IPS-20b (cell line): ENCODE measurements at regions not wholly inside any gene's neighbourhood (a gene's known extent, or its start where the extent isn't known, plus 50 kb on each side); places are given as distances from the start of the nearest gene placed in this dataset.

Experiments used
- H3K27ac ChIP-seq: one replicate; pipeline ENCODE4 v1.5.1; 2013; ENCODE audit warnings: low read length
- H3K27me3 ChIP-seq: 2 replicates; pipeline ENCODE4 v1.6.1; 2013; ENCODE audit warnings: mild to moderate bottlenecking, low read length, inconsistent platforms; ENCODE audit not compliant: insufficient read depth
- H3K36me3 ChIP-seq: 2 replicates; pipeline ENCODE4 v1.6.1; 2013; ENCODE audit warnings: low read depth, mild to moderate bottlenecking, inconsistent platforms, low read length, moderate library complexity; ENCODE audit not compliant: insufficient read depth
- H3K4me1 ChIP-seq: 2 replicates; pipeline ENCODE4 v1.6.1; 2013; ENCODE audit warnings: mild to moderate bottlenecking, control low read depth, inconsistent platforms, low read length, moderate library complexity; ENCODE audit not compliant: insufficient read depth
- H3K4me3 ChIP-seq: 2 replicates; pipeline ENCODE4 v1.5.1; 2013; ENCODE audit warnings: mild to moderate bottlenecking, low read length, inconsistent platforms
- H3K9ac ChIP-seq: 2 replicates; pipeline ENCODE4 v1.6.1; 2013; ENCODE audit warnings: low read depth, mild to moderate bottlenecking, inconsistent platforms, low read length, moderate library complexity
- H3K9me3 ChIP-seq: 2 replicates; pipeline ENCODE4 v1.6.1; 2013; ENCODE audit warnings: mild to moderate bottlenecking, low read depth, low read length, inconsistent platforms; ENCODE audit not compliant: insufficient read depth

GRCh38 chr2:4152051-4152450, 448.7 kb downstream of the DCDC2C start:
- Histone ChIP-seq H3K27me3 (no peaks in the 10 kb centered on the region), H3K4me3 (no peak overlapping the region), H3K27ac (no peak overlapping the region)

GRCh38 chr2:4168834-4169233, 465.5 kb downstream of the DCDC2C start:
- Histone ChIP-seq H3K4me1 (no peaks in the 10 kb centered on the region), H3K9me3 (no peaks in the 10 kb centered on the region; the same call in 1 of the 2 replicates), H3K27me3 (no peaks in the 10 kb centered on the region), H3K36me3 (no peaks in the 10 kb centered on the region), H3K27ac (no peak overlapping the region), H3K9ac (no peak overlapping the region), H3K4me3 (no peak overlapping the region)

More at GRCh38 chr2:4152051-4152450, 448.7 kb downstream of the DCDC2C start:
- Histone ChIP-seq H3K9ac (no peak overlapping the region), H3K36me3 (no peaks in the 10 kb centered on the region), H3K9me3 (no peaks in the 10 kb centered on the region), H3K4me1 (no peaks in the 10 kb centered on the region)

- no peak overlapping the region for H3K4me3 ChIP-seq
- H3K9me3 ChIP-seq, result peaks cover 15% of the 10 kb centered on the region; the same call in 1 of the 2 replicates
- no peaks in the 10 kb centered on the region for H3K27me3 ChIP-seq
- H3K27ac ChIP-seq, result no peak overlapping the region
- no peaks in the 10 kb centered on the region for H3K4me1 ChIP-seq
- H3K36me3 ChIP-seq, result no peaks in the 10 kb centered on the region
- no peak overlapping the region for H3K9ac ChIP-seq
These were observed 471.4 kb downstream of the DCDC2C start for GRCh38 chr2:4174796-4175195.

- Histone ChIP-seq H3K9me3 (peaks cover 15% of the 10 kb centered on the region; the same call in 1 of the 2 replicates), H3K4me3 (no peak overlapping the region), H3K4me1 (no peaks in the 10 kb centered on the region), H3K36me3 (no peaks in the 10 kb centered on the region), H3K27ac (no peak overlapping the region), H3K9ac (no peak overlapping the region), H3K27me3 (no peaks in the 10 kb centered on the region)
These were observed 472.0 kb downstream of the DCDC2C start for GRCh38 chr2:4175343-4175742.

- no peaks in the 10 kb centered on the region for H3K27me3 ChIP-seq
- peaks cover 15% of the 10 kb centered on the region; the same call in 1 of the 2 replicates for H3K9me3 ChIP-seq
- no peaks in the 10 kb centered on the region for H3K4me1 ChIP-seq
- H3K36me3 ChIP-seq, result no peaks in the 10 kb centered on the region
- H3K27ac ChIP-seq, result no peak overlapping the region
- H3K9ac ChIP-seq, result no peak overlapping the region
- no peak overlapping the region for H3K4me3 ChIP-seq
These were observed 477.3 kb downstream of the DCDC2C start for GRCh38 chr2:4180631-4181030.

GRCh38 chr2:4181062-4181461, 477.7 kb downstream of the DCDC2C start:
- H3K9ac ChIP-seq, result no peak overlapping the region
- no peaks in the 10 kb centered on the region for H3K4me1 ChIP-seq
- peaks cover 12% of the 10 kb centered on the region; the same call in 1 of the 2 replicates for H3K9me3 ChIP-seq
- H3K27me3 ChIP-seq, result no peaks in the 10 kb centered on the region
- H3K36me3 ChIP-seq, result no peaks in the 10 kb centered on the region
- H3K27ac ChIP-seq, result no peak overlapping the region
- no peak overlapping the region for H3K4me3 ChIP-seq

- no peak overlapping the region for H3K4me3 ChIP-seq
- H3K27ac ChIP-seq, result no peak overlapping the region
- H3K36me3 ChIP-seq, result no peaks in the 10 kb centered on the region
- H3K9me3 ChIP-seq, result peaks cover 24% of the 10 kb centered on the region
- H3K4me1 ChIP-seq, result no peaks in the 10 kb centered on the region
- H3K27me3 ChIP-seq, result no peaks in the 10 kb centered on the region
- no peak overlapping the region for H3K9ac ChIP-seq
These were observed 485.2 kb downstream of the DCDC2C start for GRCh38 chr2:4188561-4188960.

- Histone ChIP-seq H3K36me3 (no peaks in the 10 kb centered on the region), H3K4me3 (no peak overlapping the region), H3K27me3 (no peaks in the 10 kb centered on the region), H3K9ac (no peak overlapping the region), H3K9me3 (peaks cover 24% of the 10 kb centered on the region), H3K4me1 (no peaks in the 10 kb centered on the region), H3K27ac (no peak overlapping the region)
These were observed 487.2 kb downstream of the DCDC2C start for GRCh38 chr2:4190548-4190947.

- peaks cover 24% of the 10 kb centered on the region for H3K9me3 ChIP-seq
- no peak overlapping the region for H3K27ac ChIP-seq
- no peaks in the 10 kb centered on the region for H3K4me1 ChIP-seq
- H3K4me3 ChIP-seq, result no peak overlapping the region
- no peak overlapping the region for H3K9ac ChIP-seq
- no peaks in the 10 kb centered on the region for H3K27me3 ChIP-seq
- no peaks in the 10 kb centered on the region for H3K36me3 ChIP-seq
These were observed 488.7 kb downstream of the DCDC2C start for GRCh38 chr2:4192119-4192518.

GRCh38 chr2:4214444-4215205, 511.2 kb downstream of the DCDC2C start:
- no peak overlapping the region for H3K4me3 ChIP-seq
- H3K9ac ChIP-seq, result no peak overlapping the region
- no peaks in the 10 kb centered on the region for H3K27me3 ChIP-seq
- H3K27ac ChIP-seq, result no peak overlapping the region
- H3K36me3 ChIP-seq, result no peaks in the 10 kb centered on the region
- H3K4me1 ChIP-seq, result peaks cover 11% of the 10 kb centered on the region; the same call in 1 of the 2 replicates
- H3K9me3 ChIP-seq, result no peaks in the 10 kb centered on the region

GRCh38 chr2:4217737-4218136, 514.4 kb downstream of the DCDC2C start:
- no peaks in the 10 kb centered on the region for H3K9me3 ChIP-seq
- H3K27ac ChIP-seq, result no peak overlapping the region
- H3K9ac ChIP-seq, result no peak overlapping the region

GRCh38 chr2:4219101-4219500, 515.7 kb downstream of the DCDC2C start:
- Histone ChIP-seq H3K27me3 (no peaks in the 10 kb centered on the region), H3K36me3 (no peaks in the 10 kb centered on the region), H3K4me1 (peaks cover 14% of the 10 kb centered on the region; the same call in 1 of the 2 replicates), H3K27ac (no peak overlapping the region), H3K9me3 (no peaks in the 10 kb centered on the region), H3K9ac (no peak overlapping the region), H3K4me3 (no peak overlapping the region)

More at GRCh38 chr2:4217737-4218136, 514.4 kb downstream of the DCDC2C start:
- Histone ChIP-seq H3K27me3 (no peaks in the 10 kb centered on the region), H3K36me3 (no peaks in the 10 kb centered on the region), H3K4me3 (no peak overlapping the region), H3K4me1 (peaks cover 14% of the 10 kb centered on the region; the same call in 1 of the 2 replicates)
